CD4-positive, CD25-positive, alpha-beta regulatory T cell (primary cell): ENCODE measurements at regions not wholly inside any gene's neighbourhood (a gene's known extent, or its start where the extent isn't known, plus 50 kb on each side); places are given as distances from the start of the nearest gene placed in this dataset.

Experiments
- ATAC-seq, 2 donors: fragments of 150-1000 bp; cut with Tn5 transposase; one replicate each; pipeline ENCODE4 v1.10.0; 2021; ENCODE audit warnings: low read depth in 2 of 2, moderate number of reproducible peaks in 2 of 2, moderate library complexity in 1 of 2
- DNase-seq, 3 donors: peaks; one replicate each; pipeline versions ENCODE4 v3.0.0 to v3.0.0-alpha.2; 2012 to 2022; ENCODE audit warnings: mixed read lengths in 1 of 3
- H3K27ac ChIP-seq: one replicate; pipeline ENCODE4 v1.7.0; 2013; ENCODE audit warnings: mild to moderate bottlenecking, low read length; ENCODE audit not compliant: insufficient read depth, poor library complexity, severe bottlenecking
- H3K27me3 ChIP-seq: one replicate; pipeline ENCODE4 v1.7.0; 2013; ENCODE audit warnings: low read length; ENCODE audit not compliant: control insufficient read depth, insufficient read depth
- H3K36me3 ChIP-seq: one replicate; pipeline ENCODE4 v1.7.0; 2013; ENCODE audit warnings: mild to moderate bottlenecking, low read length, moderate library complexity; ENCODE audit not compliant: control insufficient read depth, insufficient read depth
- H3K4me1 ChIP-seq: 2 replicates; pipeline ENCODE4 v1.7.0; 2013; ENCODE audit warnings: mild to moderate bottlenecking, low read length; ENCODE audit not compliant: insufficient read depth, control insufficient read depth, poor library complexity, severe bottlenecking
- H3K4me3 ChIP-seq: one replicate; pipeline ENCODE4 v1.7.0; 2013; ENCODE audit warnings: low read depth, mild to moderate bottlenecking, low read length, moderate library complexity
- H3K9me3 ChIP-seq, 2 experiments: 1 replicate in 1 of 2; 2 replicates in 1 of 2; pipeline ENCODE4 v1.7.0; 2013; ENCODE audit warnings: low read length in 2 of 2, mild to moderate bottlenecking in 1 of 2, moderate library complexity in 1 of 2; ENCODE audit not compliant: control insufficient read depth in 2 of 2
- H3K27ac Mint-ChIP-seq, 3 donors: one replicate each; pipeline ENCODE4 v1.8.0; 2020 to 2022; ENCODE audit warnings: mild to moderate bottlenecking in 3 of 3, mixed read lengths in 3 of 3, moderate library complexity in 2 of 3
- H3K27me3 Mint-ChIP-seq: one replicate; pipeline ENCODE4 v1.8.0; 2022; ENCODE audit warnings: mild to moderate bottlenecking, mixed read lengths
- H3K36me3 Mint-ChIP-seq: one replicate; pipeline ENCODE4 v1.8.0; 2020; ENCODE audit warnings: mixed read lengths
- H3K4me1 Mint-ChIP-seq, 4 donors: one replicate each; pipeline ENCODE4 v1.8.0; 2020 to 2022; ENCODE audit warnings: mixed read lengths in 4 of 4, mild to moderate bottlenecking in 1 of 4
- H3K4me3 Mint-ChIP-seq, 4 donors: one replicate each; pipeline ENCODE4 v1.8.0; 2020 to 2022; ENCODE audit warnings: mild to moderate bottlenecking in 4 of 4, mixed read lengths in 4 of 4, moderate library complexity in 3 of 4
- H3K9me3 Mint-ChIP-seq, 7 donors: one replicate each; pipeline ENCODE4 v1.8.0; 2020 to 2022; ENCODE audit warnings: mixed read lengths in 7 of 7, mild to moderate bottlenecking in 3 of 7, moderate library complexity in 2 of 7

DNA sequence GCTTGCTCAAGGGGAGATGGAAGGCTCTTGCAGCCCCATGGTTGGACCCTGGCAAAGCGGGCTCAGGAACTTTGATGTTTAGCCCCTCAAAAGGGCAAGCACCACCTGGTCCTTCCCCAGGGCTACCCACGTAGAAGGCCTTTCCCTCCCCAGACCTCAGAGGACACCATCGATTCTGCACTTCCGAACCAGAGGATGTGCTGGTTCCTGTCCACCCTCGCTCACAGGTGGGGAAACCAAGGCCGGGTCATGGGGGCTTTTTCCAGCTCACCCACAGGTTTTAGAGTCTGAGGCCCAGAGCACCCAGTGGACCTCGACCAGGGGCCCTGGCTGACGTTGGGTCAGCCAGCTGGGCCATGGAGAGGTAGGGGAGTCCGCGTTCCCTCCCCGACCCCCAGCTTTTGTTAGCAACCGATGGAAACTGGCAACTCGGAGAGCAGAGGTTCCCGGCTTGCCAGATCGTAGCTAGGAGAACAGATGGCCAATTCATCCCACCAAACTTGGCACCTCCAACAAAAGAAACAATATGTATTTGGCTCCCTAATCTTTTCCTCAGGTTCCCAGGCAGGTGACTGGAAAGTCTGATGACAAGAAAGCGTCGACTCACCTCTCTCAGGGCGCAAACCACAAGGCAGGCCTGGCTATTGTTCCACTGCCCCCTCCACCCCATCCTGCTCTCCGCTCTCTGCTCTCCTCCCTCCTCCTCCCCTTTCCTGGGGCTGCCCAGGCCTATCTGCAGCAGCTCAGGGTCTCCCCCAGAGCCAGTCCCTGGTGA is 167.6 kb upstream of the SMIM23 start:
- Mint-ChIP-seq H3K4me1 (no peaks in the 10 kb centered on the region), H3K36me3 (no peaks in the 10 kb centered on the region), H3K27me3 (peaks cover 5% of the 10 kb centered on the region), H3K9me3 (peaks cover 0 to 1% (median 0%) of the 10 kb centered on the region in 7 donors), H3K27ac (no peak overlapping the region), H3K4me3 (no peak overlapping the region)
- H3K36me3 ChIP-seq: no peaks in the 10 kb centered on the region
- ATAC-seq (no peak), DNase-seq (no peak)
- no peak overlapping the region for H3K4me3 ChIP-seq
- no peaks in the 10 kb centered on the region for H3K27me3 ChIP-seq
- no peaks in the 10 kb centered on the region for H3K9me3 ChIP-seq
- no peak overlapping the region for H3K27ac ChIP-seq
- H3K4me1 ChIP-seq: no peaks in the 10 kb centered on the region

DNA sequence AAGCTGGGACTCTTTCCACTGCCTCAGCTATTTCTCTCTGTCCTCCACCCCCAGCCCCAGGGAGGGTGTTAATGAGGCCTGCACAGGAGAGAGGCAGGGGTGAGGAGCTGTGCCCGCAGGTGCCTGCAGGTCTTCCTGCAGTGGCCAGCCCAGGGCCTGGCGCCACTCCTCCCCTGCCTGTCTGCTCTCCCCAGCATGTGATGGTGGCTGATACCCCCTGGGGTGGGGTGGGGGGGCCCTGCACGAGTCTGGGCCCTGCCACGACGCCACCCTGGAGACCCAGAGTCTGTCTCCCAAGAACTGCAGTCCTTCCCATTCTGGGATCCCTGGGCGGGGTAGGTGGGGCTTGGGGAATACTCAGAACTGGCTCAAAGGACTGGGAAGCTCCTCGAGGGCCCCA is 166.4 kb upstream of the SMIM23 start:
- Mint-ChIP-seq H3K4me1 (no peaks in the 10 kb centered on the region), H3K9me3 (peaks cover 0 to 1% (median 0%) of the 10 kb centered on the region in 7 donors), H3K27ac (no peak overlapping the region), H3K27me3 (no peaks in the 10 kb centered on the region), H3K4me3 (no peak overlapping the region), H3K36me3 (no peaks in the 10 kb centered on the region)
- Histone ChIP-seq H3K9me3 (no peaks in the 10 kb centered on the region), H3K27ac (no peak overlapping the region), H3K4me1 (no peaks in the 10 kb centered on the region), H3K36me3 (no peaks in the 10 kb centered on the region), H3K27me3 (no peaks in the 10 kb centered on the region), H3K4me3 (no peak overlapping the region)
- DNase-seq (no peak), ATAC-seq (no peak)

DNA sequence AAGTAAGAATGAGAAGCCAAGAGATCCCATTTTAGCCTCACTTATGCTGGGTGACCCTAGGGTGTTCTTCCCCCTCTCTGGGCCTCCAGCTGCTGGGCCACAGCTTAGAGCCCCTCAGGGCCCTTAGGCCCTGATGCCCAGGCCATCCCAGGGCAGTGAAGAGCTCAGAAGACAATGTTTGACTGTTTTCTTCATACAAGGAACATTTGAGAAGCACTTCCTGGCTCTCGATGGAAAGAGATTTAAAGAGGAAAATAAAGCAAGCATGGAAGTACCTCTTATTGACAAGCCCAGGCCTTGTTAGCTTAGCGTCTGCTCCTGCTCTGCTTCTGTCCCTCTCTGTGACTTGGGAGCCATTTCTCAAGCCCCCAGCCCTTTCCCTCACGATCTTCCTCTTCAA is 165.9 kb upstream of the SMIM23 start:
- DNase-seq: no peak
- no peaks in the 10 kb centered on the region for H3K36me3 ChIP-seq
- no peaks in the 10 kb centered on the region for H3K4me1 Mint-ChIP-seq
- H3K27ac Mint-ChIP-seq: no peak overlapping the region
- H3K27me3 Mint-ChIP-seq: no peaks in the 10 kb centered on the region
- no peak overlapping the region for H3K4me3 ChIP-seq
- peaks cover 0 to 1% (median 0%) of the 10 kb centered on the region in 7 donors for H3K9me3 Mint-ChIP-seq
- ATAC-seq: no peak
- no peaks in the 10 kb centered on the region for H3K9me3 ChIP-seq
- no peak overlapping the region for H3K4me3 Mint-ChIP-seq
- H3K4me1 ChIP-seq: no peaks in the 10 kb centered on the region
- no peak overlapping the region for H3K27ac ChIP-seq
- no peaks in the 10 kb centered on the region for H3K27me3 ChIP-seq
- no peaks in the 10 kb centered on the region for H3K36me3 Mint-ChIP-seq

DNA sequence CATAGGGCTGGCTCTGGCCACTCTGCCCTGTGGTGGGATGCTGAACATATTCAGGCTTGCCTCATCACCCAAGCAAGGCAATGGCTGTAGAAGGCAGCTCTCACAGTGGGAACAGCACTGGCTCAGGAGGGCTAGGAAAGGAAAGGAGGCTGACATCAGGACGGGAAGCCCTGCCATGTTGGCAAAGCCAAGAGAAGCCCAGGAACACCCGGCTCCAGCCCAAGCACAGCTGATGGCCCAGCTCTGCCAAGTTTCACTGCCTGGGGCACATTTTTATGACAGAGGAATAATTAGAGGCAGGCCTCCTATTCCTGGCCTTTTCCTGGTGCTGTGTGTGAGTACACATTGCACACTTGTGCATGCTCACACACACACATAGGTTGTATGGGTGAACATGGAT is 163.6 kb upstream of the SMIM23 start:
- H3K36me3 ChIP-seq: no peaks in the 10 kb centered on the region
- no peaks in the 10 kb centered on the region for H3K27me3 Mint-ChIP-seq
- no peaks in the 10 kb centered on the region for H3K4me1 ChIP-seq
- no peaks in the 10 kb centered on the region for H3K27me3 ChIP-seq
- H3K4me1 Mint-ChIP-seq: no peaks in the 10 kb centered on the region
- H3K36me3 Mint-ChIP-seq: no peaks in the 10 kb centered on the region
- H3K9me3 Mint-ChIP-seq: peaks cover 0 to 1% (median 0%) of the 10 kb centered on the region in 7 donors
- DNase-seq: no peak
- no peak overlapping the region for H3K4me3 Mint-ChIP-seq
- no peak overlapping the region for H3K4me3 ChIP-seq
- no peak overlapping the region for H3K27ac ChIP-seq
- H3K9me3 ChIP-seq: no peaks in the 10 kb centered on the region
- ATAC-seq: no peak
- no peak overlapping the region for H3K27ac Mint-ChIP-seq

DNA sequence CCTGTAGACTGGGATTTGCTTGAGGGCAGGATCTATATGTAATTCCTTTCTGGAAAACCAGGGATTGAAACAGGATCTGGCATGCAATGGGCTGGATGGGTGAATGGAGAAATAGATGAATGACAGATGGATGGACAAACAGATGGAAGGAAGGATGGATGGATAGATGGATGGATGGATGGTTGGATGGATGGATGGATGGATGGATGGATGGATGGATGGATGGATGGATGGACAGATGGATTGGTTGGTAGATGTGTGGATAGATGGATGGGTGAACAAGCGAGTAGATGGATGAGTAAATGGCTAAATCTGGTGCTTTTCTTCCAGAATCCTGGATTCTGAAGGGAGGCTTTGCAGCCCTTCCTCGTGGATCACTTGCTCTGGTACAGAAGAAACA is 162.5 kb upstream of the SMIM23 start:
- Mint-ChIP-seq H3K27ac (no peak overlapping the region), H3K36me3 (no peaks in the 10 kb centered on the region), H3K4me1 (no peaks in the 10 kb centered on the region), H3K27me3 (no peaks in the 10 kb centered on the region), H3K9me3 (peaks cover 0 to 1% (median 0%) of the 10 kb centered on the region in 7 donors), H3K4me3 (no peak overlapping the region)
- Histone ChIP-seq H3K4me1 (no peaks in the 10 kb centered on the region), H3K4me3 (no peak overlapping the region), H3K27ac (no peak overlapping the region), H3K36me3 (no peaks in the 10 kb centered on the region), H3K27me3 (no peaks in the 10 kb centered on the region), H3K9me3 (no peaks in the 10 kb centered on the region)
- DNase-seq (no peak), ATAC-seq (no peak)

DNA sequence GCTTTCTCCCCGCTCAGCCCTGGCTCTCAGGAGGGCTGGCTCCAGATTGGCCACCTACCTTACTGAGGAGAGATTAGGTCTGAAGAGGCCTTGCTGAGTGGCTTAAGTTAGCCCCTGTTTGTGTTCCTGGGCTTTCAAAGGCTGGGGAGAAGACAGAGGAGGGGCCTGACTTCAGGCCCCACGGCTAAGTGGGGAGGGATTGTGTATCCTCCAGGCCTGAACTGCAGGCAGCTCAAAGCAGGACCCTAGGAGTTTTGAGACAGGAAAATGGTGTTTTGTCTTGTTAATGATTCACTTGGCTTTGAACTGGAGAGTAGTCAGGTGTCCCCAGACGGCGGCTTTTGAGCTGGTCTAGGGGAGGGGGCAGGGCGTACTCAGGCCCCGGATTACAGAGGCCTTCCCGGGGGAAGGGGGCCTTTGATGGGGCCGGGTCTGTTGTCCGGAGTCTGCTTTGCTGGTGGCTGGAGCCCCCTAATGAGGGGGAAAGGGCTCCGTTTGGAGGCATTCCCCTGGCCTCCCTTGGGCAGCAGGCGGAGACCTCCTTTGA is 162.0 kb upstream of the SMIM23 start:
- H3K4me3 Mint-ChIP-seq: no peak overlapping the region
- H3K4me1 Mint-ChIP-seq: no peaks in the 10 kb centered on the region
- H3K27me3 Mint-ChIP-seq: no peaks in the 10 kb centered on the region
- Histone ChIP-seq H3K9me3 (no peaks in the 10 kb centered on the region), H3K4me3 (no peak overlapping the region), H3K4me1 (no peaks in the 10 kb centered on the region), H3K36me3 (no peaks in the 10 kb centered on the region), H3K27me3 (no peaks in the 10 kb centered on the region), H3K27ac (no peak overlapping the region)
- H3K9me3 Mint-ChIP-seq: peaks cover 0 to 1% (median 0%) of the 10 kb centered on the region in 7 donors
- H3K27ac Mint-ChIP-seq: no peak overlapping the region
- no peak for DNase-seq
- ATAC-seq: no peak
- no peaks in the 10 kb centered on the region for H3K36me3 Mint-ChIP-seq

DNA sequence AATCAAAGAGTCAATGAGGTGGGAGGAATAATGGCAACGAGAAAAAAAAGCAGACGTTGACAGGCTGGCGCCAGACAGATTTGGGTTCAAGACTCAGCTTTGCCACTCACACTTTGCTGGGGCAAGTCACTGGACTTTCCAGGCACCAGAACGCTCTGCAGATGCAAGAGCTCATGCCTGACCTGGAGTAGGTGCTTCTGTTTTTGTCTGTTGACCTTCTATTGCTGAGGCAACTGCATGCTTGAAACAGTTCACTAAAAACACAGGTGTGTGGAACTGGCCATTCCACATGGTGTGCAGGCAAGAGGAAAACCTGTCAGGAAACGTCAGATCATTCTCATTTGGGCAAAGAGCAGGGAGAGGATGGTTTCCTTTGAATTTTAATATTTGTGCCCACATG is 161.2 kb upstream of the SMIM23 start:
- Mint-ChIP-seq H3K27ac (no peak overlapping the region), H3K36me3 (no peaks in the 10 kb centered on the region), H3K9me3 (peaks cover 0 to 1% (median 0%) of the 10 kb centered on the region in 7 donors), H3K27me3 (no peaks in the 10 kb centered on the region), H3K4me1 (no peaks in the 10 kb centered on the region), H3K4me3 (no peak overlapping the region)
- Histone ChIP-seq H3K27ac (no peak overlapping the region), H3K4me1 (no peaks in the 10 kb centered on the region), H3K4me3 (no peak overlapping the region), H3K27me3 (no peaks in the 10 kb centered on the region), H3K9me3 (no peaks in the 10 kb centered on the region), H3K36me3 (no peaks in the 10 kb centered on the region)
- no peak for ATAC-seq
- no peak for DNase-seq

DNA sequence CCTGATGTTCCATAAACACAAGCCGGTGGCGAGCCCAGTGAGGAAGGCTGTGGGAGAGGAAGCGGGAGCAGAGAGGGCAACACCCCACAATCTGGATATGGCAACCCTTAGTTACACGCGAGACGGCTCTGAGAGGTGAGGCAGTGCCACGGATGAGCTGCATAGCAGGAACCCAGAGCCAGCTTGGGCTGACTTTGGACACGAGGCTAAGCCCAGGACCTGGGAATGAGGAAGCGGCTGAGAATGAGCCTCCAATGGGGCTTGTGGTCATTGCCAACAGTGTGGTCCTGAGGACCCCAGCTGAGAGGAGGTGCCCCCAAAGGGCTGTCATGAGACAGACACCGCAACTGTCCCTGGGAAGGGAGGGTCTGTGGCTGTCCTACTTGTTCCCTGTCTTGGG is 160.0 kb upstream of the SMIM23 start:
- Mint-ChIP-seq H3K9me3 (peaks cover 0 to 1% (median 0%) of the 10 kb centered on the region in 7 donors), H3K27ac (no peak overlapping the region), H3K36me3 (no peaks in the 10 kb centered on the region), H3K27me3 (no peaks in the 10 kb centered on the region), H3K4me1 (peaks cover 0 to 2% (median 0%) of the 10 kb centered on the region in 4 donors), H3K4me3 (no peak overlapping the region)
- no peak overlapping the region for H3K27ac ChIP-seq
- no peaks in the 10 kb centered on the region for H3K27me3 ChIP-seq
- H3K9me3 ChIP-seq: no peaks in the 10 kb centered on the region
- no peak overlapping the region for H3K4me3 ChIP-seq
- no peak for DNase-seq
- ATAC-seq: no peak
- no peaks in the 10 kb centered on the region for H3K4me1 ChIP-seq
- no peaks in the 10 kb centered on the region for H3K36me3 ChIP-seq
